ENCODE measurements at regions not wholly inside any gene's neighbourhood (a gene's known extent, or its start where the extent isn't known, plus 50 kb on each side); places are given as distances from the start of the nearest gene placed in this dataset.

GRCh38 chr17:59502800-59503199 is 62.6 kb upstream of the DHX40 start:
- TF ChIP-seq CTCF (conservative IDR thresholded peaks at IDR 0.05; ENCODE audit: low read depth in 2 of 2) (no peak), EZH2phosphoT487 (IDR thresholded peaks at IDR 0.05; ENCODE audit: unreplicated experiment) (no peak), CREB1 (CRISPR knock-in tag; IDR thresholded peaks at IDR 0.05; ENCODE audit: low read depth) (no peak), JUNB (IDR thresholded peaks at IDR 0.05; ENCODE audit: unreplicated experiment) (no peak), EZH2 (IDR thresholded peaks at IDR 0.05; ENCODE audit: low read depth, unreplicated experiment) (no peak), POLR2AphosphoS5 (IDR thresholded peaks at IDR 0.05; ENCODE audit: low read depth) (no peak), REST (IDR thresholded peaks at IDR 0.05; ENCODE audit: unreplicated experiment) (no peak)
